ENCODE measurements at regions not wholly inside any gene's neighbourhood (a gene's known extent, or its start where the extent isn't known, plus 50 kb on each side); places are given as distances from the start of the nearest gene placed in this dataset.

GRCh38 chr17:55571095-55571494, 59.8 kb upstream of the SMIM36 start:
- Histone ChIP-seq H3K36me3 (ENCODE audit: control insufficient read depth in 2 of 4, insufficient read depth in 4 of 4, low read length in 3 of 4) (no peaks in the 10 kb centered on the region), H2BK15ac (ENCODE audit: low read length) (no peak overlapping the region), H3K79me1 (ENCODE audit: low read depth, low read length) (no peaks in the 10 kb centered on the region), H3K9ac (replicated peaks in 1 of 4; ENCODE audit: extremely low read depth in 1 of 4, low read depth in 3 of 4, low read length in 3 of 4) (no peak overlapping the region), H2BK5ac (ENCODE audit: low read depth, low read length) (no peak overlapping the region), H2AK5ac (ENCODE audit: low read depth, low read length) (no peak overlapping the region), H3K79me2 (ENCODE audit: control insufficient read depth in 1 of 2, insufficient read depth in 2 of 2, low read length in 2 of 2) (no peaks in the 10 kb centered on the region), H2AFZ (ENCODE audit: low read length) (no peak overlapping the region), H3K27me3 (replicated peaks in 1 of 4; ENCODE audit: control insufficient read depth in 3 of 4, extremely low read depth in 1 of 4, insufficient read depth in 3 of 4, low read length in 3 of 4) (no peaks in the 10 kb centered on the region), H4K20me1 (replicated peaks in 1 of 2; ENCODE audit: control insufficient read depth in 1 of 2, insufficient read depth in 2 of 2, low read length in 2 of 2) (no peaks in the 10 kb centered on the region), H3K23me2 (ENCODE audit: low read depth, low read length) (no peaks in the 10 kb centered on the region; the same call in 1 of the 2 replicates), H3K9me3 (ENCODE audit: insufficient read depth in 2 of 2, low read depth in 1 of 2, low read length in 1 of 2) (no peaks in the 10 kb centered on the region), H3K4ac (replicated peaks; ENCODE audit: insufficient read length, low read depth, low read length) (no peak overlapping the region), H2BK120ac (replicated peaks; ENCODE audit: low read depth, low read length) (no peak overlapping the region), H4K8ac (ENCODE audit: extremely low read depth, insufficient read depth, low read length) (no peak overlapping the region), H3K14ac (ENCODE audit: insufficient read length) (no peak overlapping the region), H3K27ac (ENCODE audit: low read depth, low read length) (no peak overlapping the region), H4K5ac (ENCODE audit: insufficient read length, low read depth, low read length) (no peak overlapping the region), H3K4me2 (ENCODE audit: insufficient read depth in 1 of 2, low read depth in 2 of 2, low read length in 2 of 2) (no peak overlapping the region), H3K23ac (ENCODE audit: insufficient read length) (no peak overlapping the region), H2BK12ac (ENCODE audit: low read depth, low read length) (no peak overlapping the region), H3K4me1 (replicated peaks in 1 of 4; ENCODE audit: control insufficient read depth in 3 of 4, insufficient read depth in 4 of 4, low read length in 3 of 4) (peaks cover 3 to 9% (median 6%) of the 10 kb centered on the region in 4 experiments; a peak in 6 of 7 replicates), H3K56ac (replicated peaks; ENCODE audit: insufficient read length, low read depth, low read length) (no peak overlapping the region), H2BK20ac (ENCODE audit: low read length) (no peak overlapping the region), H3K18ac (ENCODE audit: extremely low read depth, low read length) (no peak overlapping the region), H3K4me3 (ENCODE audit: extremely low read depth in 1 of 4, insufficient read depth in 2 of 4, low read depth in 3 of 4, low read length in 4 of 4) (no peak overlapping the region), H4K91ac (replicated peaks; ENCODE audit: insufficient read length, low read length) (no peak overlapping the region)
- 93% methylated on average over 2 of the region's 2 CpGs; no CpG with 5 or more reads in 1 of the 2 experiments for WGBS, 2 experiments (ENCODE audit: extremely low coverage in 1 of 2, insufficient coverage in 1 of 2, insufficient read length in 1 of 2, insufficient replicate concordance in 2 of 2, low coverage in 1 of 2, low lambda C conversion rate in 2 of 2, missing lambda C conversion rate in 1 of 2)
- DNase-seq (ENCODE audit: low read depth in 1 of 2, low spot score in 2 of 2) (no peak), FAIRE-seq (no peak)
- POLR2A ChIA-PET (ENCODE audit: partially characterized antibody), result no interaction called here
- CTCF ChIA-PET (ENCODE audit: partially characterized antibody), result interaction anchor here (0.6 to 2.2 kb wide), 4 partner anchors 8 to 199 kb away, joined by 3 to 9 read pairs (median 5); no protein-coding TSS in a partner anchor
- no peak for TF ChIP-seq TAF7 (optimal IDR thresholded peaks at IDR 0.05; ENCODE audit: borderline replicate concordance, low read depth, low read length)
- TF ChIP-seq RXRA (IDR thresholded peaks at IDR 0.05; ENCODE audit: insufficient read depth, low read depth, low read length), result no peak
- TF ChIP-seq CEBPB (IDR thresholded peaks at IDR 0.05; ENCODE audit: low read depth, low read length), result no peak
- TF ChIP-seq CTCF (IDR thresholded peaks at IDR 0.05; ENCODE audit: control extremely low read depth in 1 of 3, insufficient read depth in 1 of 3, low read depth in 1 of 3, low read length in 3 of 3), result no peak
- no peak for TF ChIP-seq YY1 (IDR thresholded peaks at IDR 0.05; ENCODE audit: low read depth, low read length)
- no peak for TF ChIP-seq MAX (IDR thresholded peaks at IDR 0.05)
- no peak for TF ChIP-seq POLR2A (IDR thresholded peaks at IDR 0.05; ENCODE audit: control extremely low read depth in 1 of 2, low read depth in 2 of 2, low read length in 2 of 2)
- TF ChIP-seq KDM5A (IDR thresholded peaks at IDR 0.05; ENCODE audit: low read length), result no peak
- no peak for TF ChIP-seq RAD21 (IDR thresholded peaks at IDR 0.05 in 1 of 2, conservative IDR thresholded peaks at IDR 0.05 in 1 of 2; ENCODE audit: low read depth in 2 of 2, low read length in 2 of 2)
- TF ChIP-seq TBP (IDR thresholded peaks at IDR 0.05; ENCODE audit: low read depth, low read length), result no peak
- no peak for TF ChIP-seq EP300 (IDR thresholded peaks at IDR 0.05; ENCODE audit: borderline replicate concordance in 1 of 2, low read depth in 2 of 2, low read length in 2 of 2)

Measured in H1 (cell line).